ENCODE measurements at regions not wholly inside any gene's neighbourhood (a gene's known extent, or its start where the extent isn't known, plus 50 kb on each side); places are given as distances from the start of the nearest gene placed in this dataset.

- no peak for DNase-seq (ENCODE audit: low read depth in 2 of 2)
Observed at GRCh38 chrX:20434986-20435385, 168.3 kb upstream of the RPS6KA3 start.

DNA sequence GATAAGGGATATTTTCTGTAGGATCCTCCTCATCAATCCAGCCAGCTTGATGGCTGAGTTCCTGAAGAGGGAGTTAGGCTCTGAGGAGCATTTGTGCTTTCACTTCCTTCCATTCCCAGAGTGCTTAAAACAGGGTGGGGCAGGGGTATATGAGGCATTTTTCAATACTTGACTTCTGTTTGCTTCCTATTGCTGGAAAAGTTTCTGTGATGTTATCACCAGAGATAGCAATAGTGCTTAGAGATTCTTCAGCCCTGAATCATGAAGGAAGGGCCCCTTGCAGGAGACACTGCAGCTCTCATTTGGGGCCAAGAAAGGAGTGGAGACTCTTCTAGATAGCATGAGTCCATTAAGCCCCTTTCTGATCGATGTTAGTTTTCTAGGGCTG, 166.7 kb upstream of the RPS6KA3 start:
- no peak for DNase-seq (ENCODE audit: low read depth in 2 of 2)

DNA sequence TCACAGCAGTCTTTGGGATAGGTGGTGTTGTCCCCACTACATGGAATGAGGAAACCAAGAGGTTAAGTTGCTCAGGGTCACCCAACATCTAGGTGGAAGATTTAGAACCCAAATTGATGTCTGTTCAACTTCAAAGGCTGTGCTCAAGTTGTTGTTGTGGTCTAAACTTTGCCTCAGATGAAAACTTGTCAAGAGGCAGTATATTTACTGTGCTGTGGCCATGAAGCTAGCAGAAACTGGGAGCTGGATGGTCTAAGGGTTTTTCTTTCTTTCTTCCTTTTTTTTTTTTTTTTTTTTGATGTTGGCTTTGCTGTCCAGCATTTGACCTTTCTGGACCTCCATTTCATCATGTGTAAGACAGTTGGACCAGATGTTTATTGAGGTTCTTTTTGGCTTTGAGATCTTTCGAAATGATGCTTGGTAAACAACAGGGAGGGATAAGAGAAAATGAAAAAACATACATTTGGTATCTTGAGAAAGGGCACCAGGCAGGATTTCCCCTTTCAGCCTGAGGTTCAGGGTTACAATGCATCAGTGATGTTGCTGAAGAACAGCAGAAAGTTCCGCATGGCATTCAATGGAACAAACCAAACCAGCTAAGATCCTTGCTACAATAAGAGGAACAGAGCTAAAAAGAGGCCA, 166.2 kb upstream of the RPS6KA3 start:
- no peak for DNase-seq (ENCODE audit: low read depth in 2 of 2)

GRCh38 chrX:20432048-20432447, 165.3 kb upstream of the RPS6KA3 start:
- peak in 1 of 2 donors; percentile 26 for DNase-seq (ENCODE audit: low read depth in 2 of 2)

DNA sequence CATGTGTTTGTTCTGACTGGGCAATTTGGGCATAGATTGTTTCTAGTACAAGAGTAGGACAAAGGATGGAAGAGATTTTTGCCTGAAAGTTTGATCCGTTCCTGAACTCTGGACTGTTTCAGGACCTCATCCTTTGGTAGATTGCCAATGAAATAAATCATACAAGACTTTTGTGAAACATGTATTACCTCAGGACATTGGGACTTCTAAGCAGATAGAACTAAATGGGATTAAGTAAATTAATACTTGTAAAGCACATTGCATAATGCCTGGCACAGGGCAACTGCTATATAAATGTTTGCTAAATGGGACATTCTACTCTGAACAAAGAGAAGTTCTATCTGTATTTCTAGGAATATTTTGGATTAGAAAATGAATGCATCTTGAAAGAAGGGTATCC, 164.8 kb upstream of the RPS6KA3 start:
- no peak for DNase-seq (ENCODE audit: low read depth in 2 of 2)

DNA sequence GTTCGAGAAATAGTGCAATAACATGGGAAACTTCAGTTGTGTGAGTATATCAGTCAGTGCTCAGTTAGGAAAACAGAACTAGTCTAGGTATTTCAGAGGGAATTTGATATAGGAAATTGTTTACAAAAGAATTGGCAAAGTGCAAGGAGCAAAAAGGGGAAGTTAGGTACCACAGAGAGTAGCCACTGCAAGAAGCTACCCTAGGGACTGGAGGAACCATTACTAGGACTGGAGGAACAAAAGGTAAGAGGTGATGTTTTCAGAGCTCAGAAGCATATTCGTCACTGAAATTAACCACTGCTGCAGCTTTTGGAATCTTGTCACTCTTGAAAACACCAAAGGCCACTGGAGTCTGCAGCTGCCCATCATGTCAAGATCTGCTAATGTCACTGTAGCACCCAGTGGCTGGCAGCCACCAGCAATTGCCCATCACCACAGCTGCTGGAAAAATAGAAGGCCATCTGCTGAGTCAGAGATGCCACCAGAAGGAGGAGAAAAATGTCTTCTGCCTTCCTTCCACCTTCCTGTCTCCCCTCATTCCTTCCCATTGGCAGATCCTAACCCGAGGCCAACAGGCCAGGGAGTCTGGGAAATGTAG, 160.6 kb upstream of the RPS6KA3 start:
- DNase-seq (ENCODE audit: low read depth in 2 of 2) = no peak

- DNase-seq (ENCODE audit: low read depth in 2 of 2) = no peak
Observed at GRCh38 chrX:20421697-20422096, 155.0 kb upstream of the RPS6KA3 start.

GRCh38 chrX:20421275-20421674, 154.6 kb upstream of the RPS6KA3 start:
- no peak for DNase-seq (ENCODE audit: low read depth in 2 of 2)

DNA sequence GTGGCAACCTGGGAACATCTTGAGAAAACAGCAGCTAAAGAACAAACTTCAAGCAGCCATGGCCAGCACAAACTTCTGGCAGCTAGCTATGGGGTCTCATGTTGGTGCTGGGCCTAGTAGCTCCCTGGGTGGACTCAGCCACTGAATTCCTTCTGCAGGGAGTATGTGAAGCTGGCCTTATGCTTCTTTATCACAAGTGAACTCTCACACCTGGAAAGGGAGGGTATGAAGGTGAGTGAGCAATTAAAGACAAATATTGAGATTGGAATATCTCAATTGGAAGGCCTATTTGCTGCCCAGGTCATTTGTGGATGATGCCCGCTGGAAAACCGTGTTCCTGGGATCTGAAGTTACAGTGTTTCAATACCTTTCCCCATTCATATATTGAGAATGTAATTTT, 153.3 kb upstream of the RPS6KA3 start:
- DNase-seq (ENCODE audit: low read depth in 2 of 2) = no peak

GRCh38 chrX:20418379-20419150, 151.9 kb upstream of the RPS6KA3 start:
- DNase-seq (ENCODE audit: low read depth in 2 of 2) = no peak

- no peak for DNase-seq (ENCODE audit: low read depth in 2 of 2)
Observed at GRCh38 chrX:20414762-20415445, 148.2 kb upstream of the RPS6KA3 start.

GRCh38 chrX:20414066-20414465, 147.4 kb upstream of the RPS6KA3 start:
- DNase-seq (ENCODE audit: low read depth in 2 of 2) = no peak

DNA sequence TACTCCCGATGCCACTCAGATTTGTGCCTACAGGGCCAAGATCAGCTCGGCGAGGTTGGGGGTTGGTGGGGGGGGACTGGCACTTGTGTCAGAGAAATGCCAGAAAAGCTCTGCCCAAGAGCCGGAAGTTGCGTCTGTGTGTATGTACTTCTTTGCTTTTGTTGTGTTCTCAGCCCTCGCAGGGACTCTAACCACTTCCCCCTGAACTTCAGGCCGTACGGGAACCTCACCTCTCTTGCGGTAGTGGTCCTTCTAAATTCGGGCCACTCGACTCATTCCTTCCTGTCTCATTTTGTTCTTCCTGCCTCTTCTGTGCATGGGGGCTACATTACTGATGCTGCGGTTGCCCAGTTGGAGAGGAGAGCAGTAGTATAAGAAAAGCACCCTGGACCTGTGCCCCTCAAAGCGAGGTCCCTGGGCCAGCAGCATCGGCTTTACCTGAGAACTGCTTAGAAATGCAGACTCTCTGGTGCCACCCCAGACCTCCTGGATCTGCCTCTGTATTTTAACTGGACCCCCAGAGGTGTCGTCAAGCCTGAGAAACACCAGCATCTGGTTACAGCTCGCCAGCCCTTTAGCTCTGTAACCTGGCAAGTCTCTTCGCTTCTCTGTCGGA, 146.3 kb upstream of the RPS6KA3 start:
- no peak for DNase-seq (ENCODE audit: low read depth in 2 of 2)

DNA sequence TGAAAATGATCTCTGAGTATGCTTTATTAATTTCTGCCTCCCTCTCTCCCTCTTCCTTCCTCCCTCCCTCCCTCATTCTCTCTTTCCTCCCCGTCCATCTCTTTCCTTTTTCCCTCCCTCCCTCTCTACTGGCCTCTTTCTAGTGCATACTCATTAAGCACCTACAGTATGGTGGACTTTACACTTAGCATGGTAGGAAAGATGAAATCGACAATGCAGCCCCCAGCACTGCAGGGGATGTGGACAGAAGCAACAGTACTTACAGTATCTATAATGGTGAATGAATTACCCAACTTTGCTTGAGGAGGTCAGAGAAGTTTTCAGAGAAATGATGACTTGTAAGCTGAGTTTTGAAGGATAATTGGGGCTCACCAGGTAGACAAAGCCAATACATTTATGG, 143.8 kb upstream of the RPS6KA3 start:
- DNase-seq (ENCODE audit: low read depth in 2 of 2) = no peak

GRCh38 chrX:20409991-20410390, 143.3 kb upstream of the RPS6KA3 start:
- no peak for DNase-seq (ENCODE audit: low read depth in 2 of 2)

DNA sequence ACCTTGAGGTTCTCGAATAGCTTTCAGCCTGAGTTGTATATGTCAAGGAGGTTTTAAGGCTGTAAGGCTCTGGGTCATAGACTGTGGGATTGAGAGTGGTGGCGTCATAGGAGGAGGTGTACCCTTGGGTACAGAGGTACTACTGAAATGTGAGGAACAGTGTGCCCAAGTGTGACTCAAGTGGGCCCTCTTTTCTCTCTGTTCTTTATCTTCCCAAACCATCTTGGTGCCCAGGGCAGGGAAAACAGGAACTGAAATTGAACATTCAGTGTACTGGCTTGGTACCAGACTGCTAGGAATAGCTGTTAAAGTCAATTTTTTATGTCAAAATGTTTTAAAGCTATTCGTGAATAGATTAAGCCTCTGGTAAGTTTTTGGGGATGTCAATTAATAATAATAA, 136.2 kb upstream of the RPS6KA3 start:
- DNase-seq (ENCODE audit: low read depth in 2 of 2) = no peak

DNA sequence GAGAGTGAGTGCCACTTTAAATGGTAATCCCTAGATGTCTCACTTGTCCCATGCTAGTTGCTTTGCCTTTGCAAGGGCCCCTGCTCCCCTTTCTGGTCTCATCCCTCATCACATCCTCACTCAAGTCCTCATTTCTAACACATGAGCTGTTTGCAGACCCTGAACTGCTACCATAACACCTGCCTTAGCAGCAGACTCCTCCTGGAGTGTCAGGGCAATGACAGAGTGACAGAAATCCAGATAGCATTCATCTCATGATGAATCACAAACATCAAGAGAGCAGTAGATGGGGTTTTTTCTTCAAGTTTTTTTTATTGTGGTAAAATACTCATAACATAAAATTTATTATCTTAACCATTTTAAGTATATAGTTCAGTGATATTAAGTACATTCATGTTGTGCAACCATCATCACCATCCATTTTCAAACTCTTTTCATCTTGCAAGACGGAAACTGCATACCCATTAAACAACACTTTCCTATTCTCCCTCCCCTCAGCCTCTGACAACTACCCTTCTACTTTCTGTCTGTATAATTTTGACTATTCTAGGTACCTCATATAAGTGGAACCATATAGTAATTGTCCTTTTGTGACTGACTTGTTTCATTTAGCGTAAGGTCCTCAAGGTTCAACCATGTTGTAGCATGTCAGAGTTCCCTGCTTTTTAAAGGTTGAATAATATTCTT, 133.2 kb upstream of the RPS6KA3 start:
- no peak for DNase-seq (ENCODE audit: low read depth in 2 of 2)

- no peak for DNase-seq (ENCODE audit: low read depth in 2 of 2)
Observed at GRCh38 chrX:20397587-20397986, 130.9 kb upstream of the RPS6KA3 start.

GRCh38 chrX:20394451-20394850, 127.7 kb upstream of the RPS6KA3 start:
- DNase-seq (ENCODE audit: low read depth in 2 of 2) = no peak

GRCh38 chrX:20393944-20394343, 127.2 kb upstream of the RPS6KA3 start:
- no peak for DNase-seq (ENCODE audit: low read depth in 2 of 2)

GRCh38 chrX:20388594-20388993, 121.9 kb upstream of the RPS6KA3 start:
- DNase-seq (ENCODE audit: low read depth in 2 of 2) = no peak

Data from lung microvascular endothelial cell (primary cell).